ENCODE measurements at regions not wholly inside any gene's neighbourhood (a gene's known extent, or its start where the extent isn't known, plus 50 kb on each side); places are given as distances from the start of the nearest gene placed in this dataset.

DNA sequence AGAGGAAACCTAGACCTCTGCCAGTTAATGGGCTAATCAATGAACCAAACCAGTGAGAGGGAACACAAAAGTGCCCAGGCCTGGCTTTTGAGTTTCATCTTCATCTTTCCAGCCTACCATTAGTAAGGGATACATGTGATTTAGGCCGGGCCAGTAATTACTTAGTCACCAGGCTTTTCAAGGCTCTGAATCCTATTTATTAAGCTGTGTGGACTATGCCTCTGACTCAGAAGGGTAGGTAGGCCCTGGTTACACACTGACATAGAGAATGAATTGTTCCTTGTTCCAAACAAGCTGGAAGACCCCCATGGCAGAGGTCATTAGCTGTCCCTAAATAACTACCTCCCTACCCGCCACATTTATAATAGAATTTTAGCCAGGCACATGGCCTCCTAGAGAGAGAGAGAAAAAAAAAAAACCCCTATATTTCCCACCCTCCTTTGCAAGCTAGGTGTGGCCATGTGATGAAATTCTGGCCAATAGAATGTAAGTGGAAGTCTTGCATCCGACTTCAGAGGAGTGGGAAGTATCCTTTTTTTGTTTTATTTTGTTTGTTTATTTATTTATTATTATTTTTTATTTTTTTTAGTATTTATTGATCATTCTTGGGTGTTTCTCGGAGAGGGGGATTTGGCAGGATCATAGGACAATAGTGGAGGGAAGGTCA, 112.3 kb upstream of the BCOR start:
- Histone ChIP-seq H3K36me3 (no peaks in the 10 kb centered on the region), H3K4me1 (ENCODE audit: control insufficient read depth in 1 of 2, low read depth in 2 of 2) (no peaks in the 10 kb centered on the region), H3K27ac (no peak overlapping the region), H3K27me3 (replicated peaks; ENCODE audit: insufficient read depth) (no peaks in the 10 kb centered on the region), H3K4me3 (no peak overlapping the region), H3K9me3 (no peaks in the 10 kb centered on the region)
- DNase-seq (ENCODE audit: low spot score) (no peak), ATAC-seq (ENCODE audit: insufficient number of reproducible peaks, low FRiP score, low read depth) (no peak)
- TF ChIP-seq, protein P1, sequence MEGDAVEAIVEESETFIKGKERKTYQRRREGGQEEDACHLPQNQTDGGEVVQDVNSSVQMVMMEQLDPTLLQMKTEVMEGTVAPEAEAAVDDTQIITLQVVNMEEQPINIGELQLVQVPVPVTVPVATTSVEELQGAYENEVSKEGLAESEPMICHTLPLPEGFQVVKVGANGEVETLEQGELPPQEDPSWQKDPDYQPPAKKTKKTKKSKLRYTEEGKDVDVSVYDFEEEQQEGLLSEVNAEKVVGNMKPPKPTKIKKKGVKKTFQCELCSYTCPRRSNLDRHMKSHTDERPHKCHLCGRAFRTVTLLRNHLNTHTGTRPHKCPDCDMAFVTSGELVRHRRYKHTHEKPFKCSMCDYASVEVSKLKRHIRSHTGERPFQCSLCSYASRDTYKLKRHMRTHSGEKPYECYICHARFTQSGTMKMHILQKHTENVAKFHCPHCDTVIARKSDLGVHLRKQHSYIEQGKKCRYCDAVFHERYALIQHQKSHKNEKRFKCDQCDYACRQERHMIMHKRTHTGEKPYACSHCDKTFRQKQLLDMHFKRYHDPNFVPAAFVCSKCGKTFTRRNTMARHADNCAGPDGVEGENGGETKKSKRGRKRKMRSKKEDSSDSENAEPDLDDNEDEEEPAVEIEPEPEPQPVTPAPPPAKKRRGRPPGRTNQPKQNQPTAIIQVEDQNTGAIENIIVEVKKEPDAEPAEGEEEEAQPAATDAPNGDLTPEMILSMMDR (IDR thresholded peaks at IDR 0.05) = no peak

DNA sequence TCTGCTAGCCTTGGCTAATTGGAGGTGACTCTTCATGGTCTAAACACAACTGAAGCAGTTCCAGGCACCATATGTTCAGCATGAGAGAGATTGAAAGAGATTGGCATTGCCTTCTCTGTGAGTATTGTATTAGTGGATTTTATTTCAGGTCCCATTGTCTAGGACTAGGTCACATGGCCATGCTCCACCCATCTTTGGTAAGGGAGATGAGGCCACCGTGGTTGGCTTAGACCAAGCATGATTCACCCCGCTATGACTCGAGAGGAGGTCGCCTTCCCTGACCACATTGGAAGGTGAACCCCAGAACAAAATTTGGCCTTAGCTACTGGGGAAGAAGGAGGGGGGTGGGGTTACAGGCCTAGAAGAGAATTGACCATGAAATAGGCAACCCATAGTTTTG, 109.9 kb upstream of the BCOR start:
- DNase-seq (ENCODE audit: low spot score) = peak; percentile 2
- ATAC-seq (ENCODE audit: insufficient number of reproducible peaks, low FRiP score, low read depth) = no peak
- TF ChIP-seq, protein P1 (IDR thresholded peaks at IDR 0.05) = no peak
- H3K9me3 ChIP-seq = no peaks in the 10 kb centered on the region
- no peaks in the 10 kb centered on the region for H3K4me1 ChIP-seq (ENCODE audit: control insufficient read depth in 1 of 2, low read depth in 2 of 2)
- H3K27me3 ChIP-seq (replicated peaks; ENCODE audit: insufficient read depth) = no peaks in the 10 kb centered on the region
- H3K4me3 ChIP-seq = no peak overlapping the region
- no peak overlapping the region for H3K27ac ChIP-seq
- no peaks in the 10 kb centered on the region for H3K36me3 ChIP-seq

DNA sequence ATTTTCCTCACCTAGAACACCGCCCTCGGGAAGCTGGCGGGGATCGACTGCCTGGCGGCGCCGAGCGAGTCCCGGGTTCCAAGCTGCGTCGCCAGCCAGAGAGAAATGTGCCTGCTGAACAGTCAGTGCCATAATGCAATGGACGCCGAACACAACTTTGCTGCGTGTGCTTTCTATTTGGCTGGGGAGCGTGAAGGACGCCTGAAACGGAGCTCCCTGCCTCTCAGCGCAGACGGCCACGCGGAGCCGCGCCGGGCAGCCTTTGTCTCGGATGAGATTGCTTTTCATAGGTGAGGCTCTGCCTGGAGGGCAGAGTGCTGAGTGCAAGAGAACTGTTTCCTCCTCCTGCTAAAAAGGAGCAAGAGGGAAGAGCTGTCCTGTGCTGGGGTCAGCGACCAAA, 107.7 kb upstream of the BCOR start:
- no peak for ATAC-seq (ENCODE audit: insufficient number of reproducible peaks, low FRiP score, low read depth)
- no peaks in the 10 kb centered on the region for H3K27me3 ChIP-seq (replicated peaks; ENCODE audit: insufficient read depth)
- H3K27ac ChIP-seq = no peak overlapping the region
- TF ChIP-seq, protein P1 (IDR thresholded peaks at IDR 0.05) = no peak
- no peaks in the 10 kb centered on the region for H3K36me3 ChIP-seq
- H3K9me3 ChIP-seq = no peaks in the 10 kb centered on the region
- no peak for DNase-seq (ENCODE audit: low spot score)
- H3K4me3 ChIP-seq = peak overlapping the region; percentile 28
- no peaks in the 10 kb centered on the region for H3K4me1 ChIP-seq (ENCODE audit: control insufficient read depth in 1 of 2, low read depth in 2 of 2)

DNA sequence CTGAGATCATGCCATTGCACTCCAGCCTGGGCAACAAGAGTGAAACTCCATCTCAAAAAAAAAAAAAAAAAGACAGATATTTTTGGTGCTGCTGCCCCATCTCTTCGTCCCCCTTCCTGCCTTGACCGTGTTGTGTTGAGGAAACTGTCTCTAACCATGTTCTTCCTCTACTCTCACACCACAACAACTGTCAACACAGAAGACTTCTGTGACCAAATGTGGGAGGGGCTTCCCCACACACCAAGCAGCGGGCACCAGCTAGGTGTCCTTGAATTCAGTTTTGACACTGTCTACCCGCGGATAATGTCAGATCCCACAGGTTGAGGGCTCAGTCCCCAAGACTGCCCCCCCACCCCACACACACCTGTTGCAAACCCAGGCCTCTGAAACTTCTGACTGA, 104.7 kb upstream of the BCOR start:
- TF ChIP-seq, protein P1 (IDR thresholded peaks at IDR 0.05) = no peak
- Histone ChIP-seq H3K27me3 (replicated peaks; ENCODE audit: insufficient read depth) (no peaks in the 10 kb centered on the region), H3K9me3 (no peaks in the 10 kb centered on the region), H3K27ac (no peak overlapping the region), H3K4me3 (no peak overlapping the region), H3K4me1 (ENCODE audit: control insufficient read depth in 1 of 2, low read depth in 2 of 2) (no peaks in the 10 kb centered on the region), H3K36me3 (no peaks in the 10 kb centered on the region)
- no peak for ATAC-seq (ENCODE audit: insufficient number of reproducible peaks, low FRiP score, low read depth)
- no peak for DNase-seq (ENCODE audit: low spot score)

DNA sequence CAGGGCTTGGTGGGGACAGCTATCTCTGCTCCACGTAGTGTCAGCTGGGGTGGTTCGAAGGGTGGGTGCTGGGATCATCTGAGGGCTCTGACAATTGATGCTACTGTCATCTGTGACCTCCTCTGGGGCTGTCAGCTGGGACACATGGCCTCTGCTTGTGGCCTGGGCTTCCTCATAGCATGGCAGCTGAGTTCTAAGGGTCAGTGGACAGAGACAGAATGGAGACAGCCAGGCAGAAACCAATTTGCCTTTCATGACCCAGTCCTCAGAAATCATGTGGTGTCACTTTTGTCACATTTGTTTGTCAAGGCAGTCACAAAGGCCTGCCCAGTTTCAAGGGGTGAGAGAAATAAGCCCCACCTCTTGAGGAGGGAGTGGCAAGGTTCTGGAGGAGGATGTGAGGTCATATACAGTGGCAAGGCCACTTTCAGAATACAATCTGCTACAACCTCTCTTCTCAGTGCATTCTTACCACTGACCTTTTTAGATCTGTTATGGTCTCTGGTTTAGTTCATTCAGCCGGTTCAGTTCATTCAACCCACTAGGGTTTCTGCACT, 103.6 kb upstream of the BCOR start:
- no peaks in the 10 kb centered on the region for H3K27me3 ChIP-seq (replicated peaks; ENCODE audit: insufficient read depth)
- no peaks in the 10 kb centered on the region for H3K9me3 ChIP-seq
- no peak overlapping the region for H3K27ac ChIP-seq
- ATAC-seq (ENCODE audit: insufficient number of reproducible peaks, low FRiP score, low read depth) = no peak
- TF ChIP-seq, protein P1 (IDR thresholded peaks at IDR 0.05) = no peak
- DNase-seq (ENCODE audit: low spot score) = no peak
- H3K4me3 ChIP-seq = no peak overlapping the region
- no peaks in the 10 kb centered on the region for H3K36me3 ChIP-seq
- no peaks in the 10 kb centered on the region for H3K4me1 ChIP-seq (ENCODE audit: control insufficient read depth in 1 of 2, low read depth in 2 of 2)

Measured in thoracic aorta (tissue), 2 donors.